ENCODE measurements at regions not wholly inside any gene's neighbourhood (a gene's known extent, or its start where the extent isn't known, plus 50 kb on each side); places are given as distances from the start of the nearest gene placed in this dataset.

DNA sequence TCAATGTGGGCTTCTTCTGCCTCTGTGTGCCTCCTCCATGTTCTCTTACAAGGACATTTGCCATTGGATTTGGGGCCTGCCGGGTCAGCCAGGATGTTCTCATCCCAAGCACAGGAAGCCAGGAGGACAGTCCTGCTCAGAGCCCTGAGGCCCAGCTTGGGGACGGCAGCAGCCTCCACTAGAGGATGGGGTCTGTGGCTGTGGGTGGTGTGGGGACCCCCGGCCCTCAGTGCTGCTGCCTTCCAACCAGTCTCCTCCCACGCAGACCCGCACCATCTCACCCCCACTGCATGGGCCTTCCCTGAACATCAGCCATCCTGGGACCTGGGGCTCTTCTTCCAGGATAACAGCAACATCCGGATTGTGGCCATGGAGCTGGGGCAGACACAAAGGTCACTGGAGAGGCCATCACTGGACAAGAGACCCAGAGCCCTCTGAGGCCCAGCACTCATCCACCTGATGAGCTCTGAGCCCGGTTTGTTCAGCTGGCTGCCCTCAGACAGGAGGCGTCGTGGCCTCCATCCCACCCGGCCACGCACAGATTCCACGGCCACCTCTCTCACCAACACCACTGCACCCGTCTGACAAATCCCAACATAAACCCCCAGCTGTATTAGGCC lies 56.5 kb upstream of the C14orf180 start:
- peaks cover 10% of the 10 kb centered on the region for H3K9me3 ChIP-seq (ENCODE audit: insufficient read depth, low read length, severe bottlenecking)
- no peak overlapping the region for H3K9ac ChIP-seq (ENCODE audit: low read depth, low read length)
- TF ChIP-seq, protein P1, sequence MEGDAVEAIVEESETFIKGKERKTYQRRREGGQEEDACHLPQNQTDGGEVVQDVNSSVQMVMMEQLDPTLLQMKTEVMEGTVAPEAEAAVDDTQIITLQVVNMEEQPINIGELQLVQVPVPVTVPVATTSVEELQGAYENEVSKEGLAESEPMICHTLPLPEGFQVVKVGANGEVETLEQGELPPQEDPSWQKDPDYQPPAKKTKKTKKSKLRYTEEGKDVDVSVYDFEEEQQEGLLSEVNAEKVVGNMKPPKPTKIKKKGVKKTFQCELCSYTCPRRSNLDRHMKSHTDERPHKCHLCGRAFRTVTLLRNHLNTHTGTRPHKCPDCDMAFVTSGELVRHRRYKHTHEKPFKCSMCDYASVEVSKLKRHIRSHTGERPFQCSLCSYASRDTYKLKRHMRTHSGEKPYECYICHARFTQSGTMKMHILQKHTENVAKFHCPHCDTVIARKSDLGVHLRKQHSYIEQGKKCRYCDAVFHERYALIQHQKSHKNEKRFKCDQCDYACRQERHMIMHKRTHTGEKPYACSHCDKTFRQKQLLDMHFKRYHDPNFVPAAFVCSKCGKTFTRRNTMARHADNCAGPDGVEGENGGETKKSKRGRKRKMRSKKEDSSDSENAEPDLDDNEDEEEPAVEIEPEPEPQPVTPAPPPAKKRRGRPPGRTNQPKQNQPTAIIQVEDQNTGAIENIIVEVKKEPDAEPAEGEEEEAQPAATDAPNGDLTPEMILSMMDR (IDR thresholded peaks at IDR 0.05; ENCODE audit: borderline replicate concordance, extremely low read depth, low read length, poor library complexity, severe bottlenecking) = no peak
- TF ChIP-seq EZH2 (IDR thresholded peaks at IDR 0.05; ENCODE audit: borderline replicate concordance, low read depth, low read length, severe bottlenecking) = no peak
- H3K36me3 ChIP-seq (ENCODE audit: insufficient read depth, low read length) = no peaks in the 10 kb centered on the region
- H3K4me2 ChIP-seq (ENCODE audit: insufficient read depth, low read length) = no peak overlapping the region
- ATAC-seq (ENCODE audit: insufficient read depth, low read depth) = no peak
- no peak overlapping the region for H3K4me3 ChIP-seq (ENCODE audit: low read depth in 1 of 2, low read length in 2 of 2)
- no peaks in the 10 kb centered on the region for H3K4me1 ChIP-seq (ENCODE audit: insufficient read depth, low read length)
- no peaks in the 10 kb centered on the region for H3K27me3 ChIP-seq (ENCODE audit: insufficient read depth, low read length, poor library complexity)
- no peak overlapping the region for H2AFZ ChIP-seq (ENCODE audit: low read depth, low read length)
- no peak for DNase-seq
- H4K20me1 ChIP-seq (ENCODE audit: insufficient read depth, low read length) = no peaks in the 10 kb centered on the region
- H3K27ac ChIP-seq (ENCODE audit: low read length) = no peak overlapping the region
- H3K79me2 ChIP-seq (ENCODE audit: insufficient read depth, low read length) = no peaks in the 10 kb centered on the region

DNA sequence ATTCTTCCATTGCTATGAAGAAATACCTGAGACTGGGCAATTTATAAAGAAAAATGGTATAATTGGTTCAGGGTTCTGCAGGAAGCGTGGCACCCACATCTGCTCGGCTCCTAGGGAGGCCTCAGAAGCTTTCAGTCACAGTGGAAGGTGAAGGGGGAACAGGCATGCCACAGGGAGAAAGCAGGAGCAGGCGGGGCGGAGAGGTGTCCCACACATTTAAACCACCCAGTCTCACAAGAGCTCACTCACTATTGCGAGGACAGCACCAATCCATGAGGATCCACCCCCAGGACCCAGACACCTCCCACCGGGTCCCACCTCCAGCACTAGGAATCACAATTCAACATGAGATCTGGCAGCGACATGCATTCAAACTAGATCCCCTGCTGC lies 56.0 kb upstream of the C14orf180 start:
- Histone ChIP-seq H3K79me2 (ENCODE audit: insufficient read depth, low read length) (no peaks in the 10 kb centered on the region), H2AFZ (ENCODE audit: low read depth, low read length) (no peak overlapping the region), H3K4me1 (ENCODE audit: insufficient read depth, low read length) (no peaks in the 10 kb centered on the region), H3K27me3 (ENCODE audit: insufficient read depth, low read length, poor library complexity) (no peaks in the 10 kb centered on the region), H4K20me1 (ENCODE audit: insufficient read depth, low read length) (no peaks in the 10 kb centered on the region), H3K4me3 (ENCODE audit: low read depth in 1 of 2, low read length in 2 of 2) (no peak overlapping the region), H3K27ac (ENCODE audit: low read length) (no peak overlapping the region), H3K36me3 (ENCODE audit: insufficient read depth, low read length) (no peaks in the 10 kb centered on the region), H3K9me3 (ENCODE audit: insufficient read depth, low read length, severe bottlenecking) (peaks cover 11% of the 10 kb centered on the region), H3K9ac (ENCODE audit: low read depth, low read length) (no peak overlapping the region), H3K4me2 (ENCODE audit: insufficient read depth, low read length) (no peak overlapping the region)
- ATAC-seq (ENCODE audit: insufficient read depth, low read depth) (no peak), DNase-seq (no peak)
- TF ChIP-seq, protein P1 (IDR thresholded peaks at IDR 0.05; ENCODE audit: borderline replicate concordance, extremely low read depth, low read length, poor library complexity, severe bottlenecking) = no peak
- no peak for TF ChIP-seq EZH2 (IDR thresholded peaks at IDR 0.05; ENCODE audit: borderline replicate concordance, low read depth, low read length, severe bottlenecking)

DNA sequence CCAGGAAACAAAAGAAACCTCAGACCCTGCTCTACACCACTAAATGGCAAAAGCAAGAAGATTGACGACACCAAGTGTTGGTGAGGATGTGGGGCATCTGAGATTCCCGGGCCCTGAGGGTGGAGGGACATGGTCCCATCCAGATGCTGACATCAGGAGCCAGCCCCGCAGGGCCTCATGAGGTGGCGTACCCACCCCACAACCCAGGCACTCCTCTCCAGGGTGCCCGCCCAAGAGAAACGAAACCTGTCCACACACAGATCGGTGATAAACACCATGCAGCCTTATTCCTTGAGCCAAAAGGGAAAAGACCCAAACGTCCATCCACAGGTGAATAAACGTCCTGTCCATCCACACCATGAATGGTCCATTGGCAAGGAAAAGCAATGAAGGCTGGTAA lies 54.8 kb upstream of the C14orf180 start:
- TF ChIP-seq, protein P1 (IDR thresholded peaks at IDR 0.05; ENCODE audit: borderline replicate concordance, extremely low read depth, low read length, poor library complexity, severe bottlenecking) = no peak
- TF ChIP-seq EZH2 (IDR thresholded peaks at IDR 0.05; ENCODE audit: borderline replicate concordance, low read depth, low read length, severe bottlenecking) = no peak
- Histone ChIP-seq H3K27ac (ENCODE audit: low read length) (no peak overlapping the region), H3K9me3 (ENCODE audit: insufficient read depth, low read length, severe bottlenecking) (peaks cover 14% of the 10 kb centered on the region), H3K36me3 (ENCODE audit: insufficient read depth, low read length) (no peaks in the 10 kb centered on the region), H4K20me1 (ENCODE audit: insufficient read depth, low read length) (no peaks in the 10 kb centered on the region), H3K79me2 (ENCODE audit: insufficient read depth, low read length) (no peaks in the 10 kb centered on the region), H3K27me3 (ENCODE audit: insufficient read depth, low read length, poor library complexity) (no peaks in the 10 kb centered on the region), H3K9ac (ENCODE audit: low read depth, low read length) (no peak overlapping the region), H3K4me3 (ENCODE audit: low read depth in 1 of 2, low read length in 2 of 2) (no peak overlapping the region), H3K4me2 (ENCODE audit: insufficient read depth, low read length) (no peak overlapping the region), H2AFZ (ENCODE audit: low read depth, low read length) (no peak overlapping the region), H3K4me1 (ENCODE audit: insufficient read depth, low read length) (no peaks in the 10 kb centered on the region)
- no peak for DNase-seq
- no peak for ATAC-seq (ENCODE audit: insufficient read depth, low read depth)
